ENCODE measurements at regions not wholly inside any gene's neighbourhood (a gene's known extent, or its start where the extent isn't known, plus 50 kb on each side); places are given as distances from the start of the nearest gene placed in this dataset.

DNA sequence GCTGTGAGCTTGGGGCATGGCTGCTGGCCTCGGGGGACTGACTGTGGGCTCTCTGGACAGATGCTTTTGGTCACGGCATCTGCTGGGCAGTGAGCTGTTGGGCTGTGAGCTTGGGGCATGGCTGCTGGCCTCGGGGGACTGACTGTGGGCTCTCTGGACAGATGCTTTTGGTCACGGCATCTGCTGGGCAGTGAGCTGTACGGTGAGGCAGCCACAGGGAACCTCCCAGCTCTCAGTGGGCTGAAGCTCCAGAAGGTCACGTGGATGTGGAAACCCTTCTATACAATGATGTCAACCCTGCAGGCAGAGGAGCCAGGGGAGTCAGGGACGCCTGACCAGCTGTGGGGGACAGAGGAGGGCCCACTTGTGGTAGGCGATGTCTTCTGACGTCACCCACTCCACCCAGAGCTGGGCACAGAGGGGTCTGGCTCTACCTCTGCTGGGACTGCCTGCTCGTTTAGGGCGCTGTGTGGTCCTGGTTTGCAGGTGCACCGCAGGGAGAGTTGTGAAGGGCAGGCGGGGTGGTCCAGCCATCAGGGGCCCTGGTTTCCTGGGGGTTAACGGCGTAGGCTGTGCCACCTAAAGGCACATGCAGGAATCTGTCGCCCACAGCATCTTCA is 1331.3 kb downstream of the BRD1 start:
- Histone ChIP-seq H3F3A (ENCODE audit: insufficient read depth) (no peaks in the 10 kb centered on the region), H3K4me2 (ENCODE audit: low read depth, low read length, poor library complexity, severe bottlenecking) (no peak overlapping the region), H3K36me3 (ENCODE audit: low read length) (no peaks in the 10 kb centered on the region), H3K9me2 (replicated peaks; ENCODE audit: insufficient read depth, low read length) (no peaks in the 10 kb centered on the region), H2AFZ (ENCODE audit: low read depth, low read length, severe bottlenecking) (no peak overlapping the region), H3K27ac (ENCODE audit: low read depth, low read length) (no peak overlapping the region), H4K20me1 (ENCODE audit: low read depth, low read length) (no peaks in the 10 kb centered on the region), H3K9me3 (ENCODE audit: insufficient read depth, low read length) (no peaks in the 10 kb centered on the region), H3K79me2 (ENCODE audit: insufficient read depth, low read length) (no peaks in the 10 kb centered on the region), H3K4me3 (ENCODE audit: insufficient read depth, low read length, poor library complexity, severe bottlenecking) (no peak overlapping the region), H3K9ac (ENCODE audit: low read length) (no peak overlapping the region), H3K27me3 (ENCODE audit: low read length) (no peaks in the 10 kb centered on the region)
- no peak for TF ChIP-seq EZH2phosphoT487 (conservative IDR thresholded peaks at IDR 0.05; ENCODE audit: low read length)
- TF ChIP-seq CTCF (IDR thresholded peaks at IDR 0.05; ENCODE audit: insufficient read depth, low read length, poor library complexity, severe bottlenecking), result no peak

- H3K27me3 ChIP-seq (ENCODE audit: low read length), result no peaks in the 10 kb centered on the region
- no peak overlapping the region for H2AFZ ChIP-seq (ENCODE audit: low read depth, low read length, severe bottlenecking)
- H3K9me2 ChIP-seq (replicated peaks; ENCODE audit: insufficient read depth, low read length), result no peaks in the 10 kb centered on the region
- H3K4me3 ChIP-seq (ENCODE audit: insufficient read depth, low read length, poor library complexity, severe bottlenecking), result no peak overlapping the region
- H3K27ac ChIP-seq (ENCODE audit: low read depth, low read length), result no peak overlapping the region
- no peaks in the 10 kb centered on the region for H3K79me2 ChIP-seq (ENCODE audit: insufficient read depth, low read length)
- no peak for TF ChIP-seq EZH2phosphoT487 (conservative IDR thresholded peaks at IDR 0.05; ENCODE audit: low read length)
- TF ChIP-seq CTCF (IDR thresholded peaks at IDR 0.05; ENCODE audit: insufficient read depth, low read length, poor library complexity, severe bottlenecking), result no peak
- H3K36me3 ChIP-seq (ENCODE audit: low read length), result no peaks in the 10 kb centered on the region
- H3K9me3 ChIP-seq (ENCODE audit: insufficient read depth, low read length), result no peaks in the 10 kb centered on the region
- no peak overlapping the region for H3K4me2 ChIP-seq (ENCODE audit: low read depth, low read length, poor library complexity, severe bottlenecking)
- no peaks in the 10 kb centered on the region for H3F3A ChIP-seq (ENCODE audit: insufficient read depth)
- no peak overlapping the region for H3K9ac ChIP-seq (ENCODE audit: low read length)
- H4K20me1 ChIP-seq (ENCODE audit: low read depth, low read length), result no peaks in the 10 kb centered on the region
Observed at GRCh38 chr22:48495751-48496080, 1332.0 kb downstream of the BRD1 start.

DNA sequence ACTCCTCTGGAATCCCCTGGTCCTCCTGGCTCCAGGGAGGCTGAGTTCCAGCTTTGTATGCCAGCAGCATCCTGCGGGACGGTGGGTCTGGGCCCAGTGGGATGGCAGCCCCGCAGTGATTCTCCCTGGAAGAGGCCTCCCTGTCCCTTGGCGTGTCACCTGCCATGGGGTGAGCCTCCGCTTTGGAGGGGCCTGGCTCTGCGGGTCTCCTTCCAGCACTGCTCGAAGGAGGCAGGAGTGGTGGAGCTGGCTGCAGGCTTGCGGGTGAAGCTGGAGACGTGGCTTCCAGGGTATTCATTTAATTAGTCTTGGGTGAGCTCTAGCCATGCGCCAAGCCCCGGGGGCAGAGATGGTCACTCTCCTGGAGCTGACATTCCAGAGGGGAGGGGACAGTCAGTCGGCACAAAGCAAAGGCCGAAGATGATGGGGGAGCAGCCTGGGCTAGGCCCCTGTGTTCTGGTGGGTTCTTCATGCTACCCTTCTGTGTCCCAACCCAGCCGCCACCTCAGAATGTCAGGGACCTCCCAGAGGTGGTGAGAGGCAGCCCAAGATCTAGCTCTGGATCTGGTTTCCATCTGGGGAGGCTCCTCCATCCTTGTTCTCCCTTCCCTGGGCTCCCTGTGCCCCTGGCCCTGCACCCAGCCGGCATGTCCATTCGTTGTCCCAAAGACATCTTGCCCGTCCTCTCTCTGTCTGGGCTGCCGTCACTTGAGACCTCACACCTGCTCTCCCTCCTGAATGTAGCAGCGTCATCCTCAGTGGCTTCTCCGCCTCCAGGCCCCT is 1332.5 kb downstream of the BRD1 start:
- Histone ChIP-seq H3F3A (ENCODE audit: insufficient read depth) (no peaks in the 10 kb centered on the region), H3K4me3 (ENCODE audit: insufficient read depth, low read length, poor library complexity, severe bottlenecking) (no peak overlapping the region), H3K79me2 (ENCODE audit: insufficient read depth, low read length) (no peaks in the 10 kb centered on the region), H3K9me3 (ENCODE audit: insufficient read depth, low read length) (no peaks in the 10 kb centered on the region), H3K9me2 (replicated peaks; ENCODE audit: insufficient read depth, low read length) (no peaks in the 10 kb centered on the region), H2AFZ (ENCODE audit: low read depth, low read length, severe bottlenecking) (no peak overlapping the region), H3K4me2 (ENCODE audit: low read depth, low read length, poor library complexity, severe bottlenecking) (no peak overlapping the region), H3K36me3 (ENCODE audit: low read length) (no peaks in the 10 kb centered on the region), H3K27ac (ENCODE audit: low read depth, low read length) (no peak overlapping the region), H4K20me1 (ENCODE audit: low read depth, low read length) (no peaks in the 10 kb centered on the region), H3K9ac (ENCODE audit: low read length) (no peak overlapping the region), H3K27me3 (ENCODE audit: low read length) (no peaks in the 10 kb centered on the region)
- TF ChIP-seq EZH2phosphoT487 (conservative IDR thresholded peaks at IDR 0.05; ENCODE audit: low read length) (no peak), CTCF (IDR thresholded peaks at IDR 0.05; ENCODE audit: insufficient read depth, low read length, poor library complexity, severe bottlenecking) (no peak)
